Activated effector memory CD4-positive, alpha-beta T cell treated with anti-CD3 and anti-CD28 coated beads, Interleukin-2, amount 50 U/mL, for 16 hours (primary cell): ENCODE measurements at regions not wholly inside any gene's neighbourhood (a gene's known extent, or its start where the extent isn't known, plus 50 kb on each side); places are given as distances from the start of the nearest gene placed in this dataset.

ENCODE experiments used
- DNase-seq: peaks from one replicate; pipeline ENCODE4 v3.0.0-alpha.2; 2020

DNA sequence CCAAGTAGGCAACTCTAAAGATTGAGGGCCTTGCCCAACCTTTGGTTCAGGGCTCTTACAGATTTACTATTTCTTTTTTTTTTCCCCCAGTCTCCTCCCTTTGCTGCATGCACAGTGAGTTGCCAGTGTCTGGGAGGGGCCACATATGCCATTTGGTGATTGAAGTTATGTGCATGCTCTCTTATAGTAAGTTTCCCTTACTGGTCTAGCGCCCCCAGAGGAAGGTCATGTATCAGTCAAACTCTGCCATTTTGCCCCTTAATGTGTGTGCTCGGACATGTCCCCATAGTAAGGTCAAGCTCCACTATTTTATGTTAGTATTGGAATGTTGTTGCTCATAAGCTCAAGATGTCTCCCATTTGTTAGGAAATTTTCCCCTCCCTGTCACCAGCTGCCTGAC, 1138.0 kb upstream of the SLC10A2 start:
- DNase-seq: no peak

DNA sequence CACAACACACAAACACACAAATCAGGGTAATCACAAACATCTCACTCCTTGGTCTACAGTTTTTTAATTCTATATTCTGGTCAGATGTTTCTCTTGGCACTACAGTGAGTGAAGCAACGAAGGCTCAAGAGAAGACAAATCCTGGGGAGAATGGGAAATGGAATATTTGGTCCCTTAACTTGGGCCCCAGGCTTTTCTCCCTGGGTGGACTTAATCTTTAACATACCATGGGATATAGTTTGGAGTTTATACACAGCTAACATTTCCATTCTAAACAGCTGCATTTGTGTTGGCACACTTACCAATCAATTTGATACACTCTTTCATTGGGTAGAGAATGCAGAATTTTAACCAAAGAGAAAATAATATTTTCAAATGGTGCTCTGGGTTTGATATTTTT, 1132.6 kb upstream of the SLC10A2 start:
- no peak for DNase-seq

DNA sequence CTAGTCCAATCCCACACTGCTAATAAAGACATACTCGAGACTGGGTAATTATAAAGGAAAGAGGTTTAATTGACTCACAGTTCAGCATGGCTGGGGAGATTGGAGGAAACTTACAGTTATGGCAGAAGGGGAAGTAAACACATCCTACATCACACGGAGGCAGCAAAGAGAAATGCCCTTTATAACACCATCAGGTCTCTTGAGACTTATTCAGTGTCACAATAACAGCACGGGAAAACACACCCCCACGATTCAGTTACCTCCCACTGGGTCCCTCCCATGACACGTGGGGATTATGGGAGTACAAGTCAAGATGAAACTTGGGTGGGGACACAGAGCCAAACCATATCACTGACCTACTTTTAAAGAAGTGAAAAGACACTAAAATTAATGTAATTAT, 1130.4 kb upstream of the SLC10A2 start:
- DNase-seq: no peak

DNA sequence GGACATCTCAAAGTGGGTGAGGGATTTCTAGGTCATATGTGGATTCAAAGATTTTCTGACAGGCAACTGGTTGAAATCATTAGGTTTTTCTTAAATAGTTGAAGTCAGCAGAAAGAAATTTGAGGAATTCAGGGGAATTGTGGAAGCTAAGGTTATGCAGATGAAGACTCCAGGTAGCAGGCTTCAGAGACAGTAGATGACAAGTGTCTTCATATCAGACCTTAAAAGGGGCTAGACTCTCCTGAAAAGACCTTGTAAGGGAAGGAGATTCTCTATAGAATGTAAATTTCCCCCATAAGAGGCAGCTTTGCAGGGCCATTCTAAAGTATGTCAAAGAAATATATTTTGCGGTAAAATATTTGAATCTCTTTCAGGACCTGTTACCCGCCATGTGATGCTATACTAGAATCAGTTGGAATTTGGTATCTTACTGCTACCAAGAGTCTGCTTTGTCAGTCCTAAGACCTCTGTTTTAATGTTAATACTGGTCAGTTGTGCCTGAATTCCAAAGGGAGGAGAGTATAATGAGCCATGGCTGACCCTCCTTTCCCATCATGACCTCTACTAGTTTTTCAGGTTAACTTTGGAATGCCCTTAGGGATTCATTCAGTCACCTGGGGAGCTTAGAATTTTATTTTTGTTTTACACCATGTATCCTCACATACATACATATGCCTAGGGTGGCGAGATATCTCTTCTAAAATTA, 1115.5 kb upstream of the SLC10A2 start:
- no peak for DNase-seq

DNA sequence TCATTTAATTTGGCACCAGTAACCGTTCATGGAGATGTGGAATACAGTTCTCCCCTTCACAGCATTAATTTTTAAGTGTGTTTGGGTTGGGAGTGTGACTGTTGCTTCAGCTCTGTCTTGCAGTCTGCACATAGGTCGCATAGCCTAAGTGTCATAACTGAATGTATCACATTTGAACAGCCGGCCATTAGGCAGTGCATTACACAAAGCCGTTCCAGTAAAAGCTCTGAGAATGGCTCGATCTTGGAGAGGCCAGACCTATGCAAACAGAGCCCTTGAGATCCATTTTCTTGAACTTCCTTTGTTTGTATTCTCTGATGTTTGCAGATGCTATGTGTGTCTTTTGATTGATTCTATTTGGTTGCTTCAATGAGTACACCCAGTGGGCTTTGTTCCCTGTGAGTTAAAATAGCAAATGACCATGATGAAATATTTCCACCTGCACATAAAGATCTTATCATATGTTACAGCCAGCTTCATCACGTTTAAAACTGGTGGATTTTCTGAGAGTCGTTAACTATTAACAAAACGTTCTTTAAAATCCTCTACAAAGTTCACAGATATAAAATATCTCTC, 1104.9 kb upstream of the SLC10A2 start:
- no peak for DNase-seq

DNA sequence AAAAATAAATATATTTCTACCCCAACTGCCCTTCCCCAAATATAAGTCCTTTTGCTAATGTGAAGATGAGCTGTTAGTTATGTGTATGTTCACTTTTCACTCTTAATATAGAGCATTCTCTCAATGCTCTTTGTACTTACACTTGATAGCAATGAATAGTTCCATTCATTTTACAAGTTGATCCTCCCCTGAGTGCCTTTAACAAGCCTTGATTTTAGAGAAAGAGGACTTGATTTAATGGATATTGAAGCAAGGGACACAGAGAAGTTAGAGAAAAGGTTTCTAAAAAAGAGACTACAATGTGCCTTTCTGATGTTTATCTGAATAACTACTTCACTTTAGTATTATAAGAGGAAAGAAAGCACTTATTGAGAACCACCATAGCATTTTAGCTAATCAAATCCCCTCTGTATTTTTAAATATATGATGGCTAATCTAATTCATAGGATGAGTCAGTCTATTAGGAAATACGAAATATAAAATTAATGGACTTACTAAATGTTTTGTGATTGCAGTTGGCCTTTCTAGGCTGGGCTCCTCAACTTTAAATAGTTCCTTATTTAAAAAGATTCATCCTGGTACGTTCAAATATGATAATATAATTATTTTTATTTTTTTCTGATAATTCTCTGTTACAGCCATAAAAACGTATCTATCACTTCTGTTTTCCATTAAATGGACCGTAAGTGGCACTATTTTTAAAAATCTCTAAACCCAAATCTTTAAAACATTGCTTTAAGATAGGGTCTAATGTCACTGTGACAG, 1097.8 kb upstream of the SLC10A2 start:
- DNase-seq: no peak

DNA sequence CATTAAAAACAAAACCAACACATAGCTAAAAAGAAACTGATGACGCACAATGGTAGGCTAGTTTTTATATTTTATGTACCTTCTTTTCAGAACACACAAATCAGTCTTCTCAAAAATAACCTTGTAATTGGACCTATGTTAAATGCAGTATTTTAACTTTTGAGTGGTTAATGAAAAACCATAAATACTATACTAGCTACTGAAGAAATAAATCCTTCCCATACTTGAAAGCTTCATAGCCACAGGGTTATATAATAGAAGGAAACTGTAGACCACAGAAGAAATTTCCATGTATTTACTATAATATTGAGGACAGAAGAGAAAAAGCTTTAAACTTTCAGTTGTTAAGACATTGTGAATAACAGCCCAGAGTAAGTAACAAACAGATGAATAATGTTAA, 1094.3 kb upstream of the SLC10A2 start:
- no peak for DNase-seq

DNA sequence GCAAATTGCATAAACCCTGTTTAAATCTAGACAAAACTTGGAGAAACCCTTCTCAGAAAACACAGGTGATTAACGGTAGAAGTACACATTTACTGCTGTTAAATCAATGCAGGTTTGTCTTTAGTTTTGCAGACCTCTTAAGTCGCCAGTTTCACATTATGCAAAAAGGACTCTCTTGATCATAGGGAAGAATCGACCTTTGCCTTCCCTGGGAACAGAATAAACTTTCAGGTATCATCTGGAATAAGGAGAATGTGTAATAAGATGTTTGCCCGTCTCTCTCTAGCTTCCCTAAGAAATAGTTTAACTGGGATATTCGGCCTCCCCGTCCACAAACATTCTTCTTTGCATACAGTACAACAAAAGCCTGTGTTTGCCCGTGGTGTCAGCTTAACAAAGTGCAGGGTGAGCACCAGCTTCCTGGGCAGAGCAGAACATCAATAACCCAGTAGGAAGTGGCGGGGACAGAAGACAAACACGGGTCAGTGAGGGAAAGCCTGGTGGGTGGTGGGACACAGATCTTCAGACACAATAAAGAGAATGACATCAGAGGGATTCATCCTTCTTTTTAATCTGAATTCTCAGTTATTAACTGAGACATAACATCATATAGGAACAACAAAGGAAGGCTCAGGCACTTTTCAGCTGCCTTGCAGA, 1077.7 kb upstream of the SLC10A2 start:
- no peak for DNase-seq

DNA sequence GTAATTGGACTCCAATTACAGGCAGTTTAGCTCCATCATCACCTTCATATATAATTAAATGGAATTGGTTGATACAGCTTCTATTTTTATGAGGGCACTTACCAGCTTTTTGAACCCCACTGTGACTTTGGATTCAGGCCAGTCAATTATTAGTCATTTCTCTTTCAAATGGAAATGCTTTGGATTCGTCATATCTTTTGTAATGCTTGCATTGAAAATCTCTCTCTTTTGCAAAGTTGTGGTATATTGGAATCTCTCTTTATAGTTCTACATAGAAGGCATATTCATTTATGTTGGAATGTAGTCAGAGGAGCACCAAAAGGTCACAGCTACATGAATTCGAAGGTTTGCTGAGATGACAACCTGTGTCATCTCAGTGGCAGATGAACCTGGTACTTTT, 1074.3 kb upstream of the SLC10A2 start:
- DNase-seq: no peak

DNA sequence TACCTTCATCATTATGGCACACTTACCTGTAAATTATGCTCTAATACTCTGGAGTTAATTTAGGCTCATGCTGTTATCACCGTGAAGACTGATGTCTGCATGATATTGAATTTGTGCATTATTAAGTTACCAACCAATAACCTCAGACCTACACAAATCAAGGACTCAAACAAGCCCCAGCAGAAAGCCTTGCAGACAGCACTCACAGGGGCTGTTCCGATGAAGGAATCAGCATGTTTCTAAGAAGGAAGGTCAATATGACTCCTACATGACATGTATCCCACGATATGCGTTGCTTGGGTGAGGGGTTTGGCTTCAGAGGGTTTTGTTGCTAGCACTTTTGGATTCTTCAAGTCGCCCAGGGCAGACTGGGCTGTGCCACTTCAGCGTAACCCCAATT, 1071.2 kb upstream of the SLC10A2 start:
- no peak for DNase-seq

DNA sequence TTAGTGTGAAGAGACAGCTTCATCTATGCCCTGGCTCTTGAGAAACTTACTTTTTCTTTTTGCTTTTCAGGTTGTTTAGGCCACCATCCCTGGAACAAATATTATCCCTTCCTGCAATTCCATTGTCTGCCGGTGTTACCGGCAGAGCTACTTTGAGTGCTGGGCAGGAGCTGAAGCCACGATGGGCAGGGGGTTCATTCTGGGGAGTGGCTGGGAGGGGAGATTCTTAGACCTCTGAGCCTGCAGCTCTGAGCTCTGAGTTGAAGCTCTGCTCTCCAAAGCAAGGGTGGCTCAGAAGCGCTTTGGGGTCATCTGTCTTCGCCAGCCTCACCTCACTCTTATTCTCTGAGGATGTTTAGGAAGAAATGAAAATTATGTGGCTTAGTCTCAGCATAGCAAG, 1066.6 kb upstream of the SLC10A2 start:
- DNase-seq: no peak

DNA sequence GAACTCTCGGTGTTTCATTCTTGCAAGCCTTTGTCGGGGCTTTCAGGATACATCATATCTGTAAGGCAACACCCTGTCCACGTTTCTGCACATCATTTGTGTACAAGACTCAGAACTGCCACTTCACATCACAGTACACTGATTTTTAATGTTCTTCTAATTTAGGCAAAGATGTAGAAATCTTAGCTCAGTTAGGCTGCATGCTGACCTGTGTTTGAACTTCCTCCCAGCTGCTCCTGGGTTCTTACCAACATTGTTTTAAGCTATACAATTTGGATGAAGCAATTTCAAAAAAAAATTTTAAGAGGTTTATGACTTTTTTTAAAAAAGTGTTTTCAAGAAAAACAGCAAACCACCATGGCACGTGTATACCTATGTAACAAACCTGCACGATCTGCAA, 1047.9 kb upstream of the SLC10A2 start:
- DNase-seq: no peak

DNA sequence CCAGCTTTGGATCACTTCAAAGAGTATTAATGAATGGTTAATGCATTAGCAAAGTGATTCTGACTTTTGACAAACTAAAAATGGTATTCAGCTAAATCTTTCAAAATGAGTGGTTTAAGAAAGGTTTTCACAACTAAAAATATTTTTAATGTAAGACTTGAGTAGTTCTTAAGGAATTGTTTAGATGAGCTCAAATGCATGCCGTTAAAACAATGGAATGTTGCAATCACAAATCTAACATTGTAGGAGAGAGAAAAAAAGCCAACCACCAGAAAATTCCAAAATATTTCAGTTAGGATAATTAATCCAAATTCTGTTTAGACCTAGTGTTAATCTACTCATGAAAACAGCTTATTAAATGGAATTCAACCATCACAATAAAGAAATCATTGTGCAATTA, 1044.8 kb upstream of the SLC10A2 start:
- no peak for DNase-seq

DNA sequence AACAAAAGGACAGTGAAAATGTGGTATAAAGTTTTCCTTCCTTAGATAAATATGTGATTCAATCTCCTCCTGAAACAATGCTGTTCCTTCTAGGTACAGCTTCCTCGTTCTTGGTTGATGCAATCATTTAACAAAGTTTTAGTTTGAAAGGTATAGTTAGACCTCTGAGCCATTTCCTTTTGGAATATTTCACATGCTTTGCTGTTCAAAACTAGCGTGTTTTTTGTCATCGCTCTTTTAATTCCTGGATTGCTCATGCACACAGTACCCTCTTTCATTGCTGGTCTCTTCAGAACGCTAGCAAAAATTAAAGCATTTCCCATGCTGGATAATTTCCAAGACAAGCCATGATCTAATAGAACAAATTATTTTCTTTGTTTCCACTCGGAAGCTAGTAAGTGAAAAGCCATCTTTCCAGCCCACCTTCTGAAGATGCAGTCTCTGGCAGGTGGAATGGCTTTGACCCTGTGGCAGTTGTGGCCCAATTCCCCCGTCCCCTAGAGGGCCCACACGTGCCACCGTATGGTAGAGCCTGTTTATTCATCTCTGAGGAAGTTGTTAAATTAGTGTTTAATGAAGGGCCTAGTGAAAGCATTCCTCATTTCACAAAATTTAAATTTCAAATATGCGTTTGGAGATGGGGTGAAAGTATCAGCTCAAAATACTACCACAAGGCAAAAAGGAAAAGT, 1040.6 kb upstream of the SLC10A2 start:
- DNase-seq: no peak

DNA sequence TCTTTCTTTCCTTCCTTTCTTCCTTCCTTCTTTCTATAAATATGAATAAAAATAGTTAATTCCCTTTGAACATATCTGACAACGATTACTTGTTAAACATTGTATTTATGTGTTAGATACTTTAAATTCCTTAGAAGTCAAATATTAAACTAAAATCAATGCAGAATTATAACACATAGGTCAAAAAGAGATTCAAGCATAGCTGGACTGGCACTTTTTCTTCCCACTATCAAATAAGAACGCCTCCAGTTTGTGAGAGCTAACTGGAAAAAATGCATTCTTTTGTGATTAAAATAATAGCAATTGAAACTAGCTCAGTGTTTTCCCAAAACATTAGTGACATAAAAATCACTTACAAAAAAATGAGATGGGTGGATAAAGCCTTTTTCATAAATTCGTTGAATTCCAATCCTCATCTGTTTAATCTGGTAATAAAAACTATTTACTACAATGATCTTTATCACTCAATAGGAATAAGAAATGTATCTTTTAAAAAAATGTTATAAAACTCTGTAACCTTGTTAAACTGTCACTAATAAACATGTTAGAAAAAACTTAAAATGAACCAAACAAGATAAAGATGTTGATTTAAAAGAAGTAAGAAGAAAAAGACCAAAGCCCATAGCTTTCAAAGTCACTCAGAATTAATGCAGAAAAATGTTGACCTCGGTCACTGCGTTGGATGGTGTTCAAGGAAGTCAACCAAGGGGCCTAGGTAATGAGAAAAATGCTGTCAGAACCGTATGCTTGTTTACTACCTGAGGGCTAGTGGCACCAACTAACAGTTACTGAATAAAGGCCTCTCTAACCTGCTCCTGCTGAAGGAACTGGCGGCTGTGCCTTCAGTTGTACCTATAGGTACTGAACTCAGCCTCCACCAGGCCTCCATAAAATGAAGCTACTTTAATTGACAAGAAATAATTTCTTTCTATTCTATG, 1039.5 kb upstream of the SLC10A2 start:
- DNase-seq: no peak

DNA sequence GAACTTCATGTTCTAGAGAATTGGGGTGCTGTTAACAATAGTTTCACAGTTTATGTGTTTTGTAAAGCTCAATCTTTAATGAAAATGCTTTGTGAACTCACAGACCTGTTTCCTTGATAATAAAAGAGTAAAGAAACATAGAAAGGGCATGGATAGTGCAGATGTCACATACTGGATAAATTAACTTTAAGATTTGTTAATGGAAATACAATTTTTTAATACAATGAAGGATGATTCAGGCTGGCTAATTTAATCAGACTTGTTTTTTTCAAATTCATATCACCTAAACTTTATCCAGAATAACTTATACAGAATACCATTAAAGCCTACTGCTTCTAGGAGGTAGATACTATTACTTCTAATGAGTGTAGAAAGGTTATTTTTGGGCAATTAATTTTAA, 1033.5 kb upstream of the SLC10A2 start:
- DNase-seq: no peak

DNA sequence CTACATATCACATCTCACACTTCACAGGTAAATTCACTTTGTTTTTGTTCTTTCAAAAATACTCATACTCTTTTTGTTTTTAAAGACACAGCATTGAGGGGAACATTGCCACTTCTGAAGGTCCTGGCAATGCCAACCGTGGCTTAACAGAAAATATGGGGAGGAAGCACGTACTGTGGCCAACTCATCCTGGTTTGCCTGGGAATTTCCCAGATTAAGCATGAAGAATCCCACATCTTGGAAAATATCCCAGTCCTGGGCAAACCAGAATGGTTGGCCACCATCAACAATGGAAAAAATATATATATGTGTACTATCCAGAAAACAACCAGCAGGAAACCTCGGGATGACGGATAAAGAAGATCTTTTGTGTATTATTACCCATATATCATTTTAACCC, 1032.2 kb upstream of the SLC10A2 start:
- no peak for DNase-seq

DNA sequence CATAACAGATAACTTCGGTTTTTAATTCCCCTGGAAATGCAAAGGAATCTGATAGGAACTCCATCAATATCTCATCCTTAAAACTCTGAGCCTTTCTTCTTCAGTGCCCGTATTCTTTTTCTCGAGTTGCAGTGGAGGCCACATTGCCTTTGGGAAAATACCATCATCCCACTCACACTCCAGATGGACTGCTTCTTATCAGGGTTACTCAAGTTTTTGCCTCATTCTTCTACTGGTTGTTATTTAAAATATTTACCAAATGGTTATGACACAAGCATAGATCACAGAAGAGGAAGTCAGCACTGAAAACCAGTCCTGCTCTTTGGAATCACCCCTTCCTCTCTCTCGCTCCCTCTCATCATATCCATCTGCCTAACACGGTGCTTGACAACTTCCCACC, 1020.5 kb upstream of the SLC10A2 start:
- no peak for DNase-seq

DNA sequence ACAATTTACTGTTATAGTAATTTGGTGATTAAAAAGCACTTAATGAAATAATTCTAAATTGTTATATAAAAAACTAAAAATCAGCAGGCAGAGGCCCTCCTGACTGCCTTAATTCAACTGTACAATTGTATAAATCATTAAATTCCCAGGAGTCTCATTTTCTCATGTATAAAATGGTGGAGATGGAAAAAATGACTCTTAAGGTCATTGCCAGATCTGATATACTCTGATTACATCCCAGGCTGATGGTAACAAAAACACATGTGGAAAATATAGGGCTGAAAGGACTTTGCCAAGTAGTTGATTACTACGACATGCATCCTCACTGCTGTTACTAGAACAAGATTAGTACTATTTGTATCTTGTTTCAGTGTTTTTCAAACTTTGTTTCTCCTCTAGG, 1020.0 kb upstream of the SLC10A2 start:
- no peak for DNase-seq

DNA sequence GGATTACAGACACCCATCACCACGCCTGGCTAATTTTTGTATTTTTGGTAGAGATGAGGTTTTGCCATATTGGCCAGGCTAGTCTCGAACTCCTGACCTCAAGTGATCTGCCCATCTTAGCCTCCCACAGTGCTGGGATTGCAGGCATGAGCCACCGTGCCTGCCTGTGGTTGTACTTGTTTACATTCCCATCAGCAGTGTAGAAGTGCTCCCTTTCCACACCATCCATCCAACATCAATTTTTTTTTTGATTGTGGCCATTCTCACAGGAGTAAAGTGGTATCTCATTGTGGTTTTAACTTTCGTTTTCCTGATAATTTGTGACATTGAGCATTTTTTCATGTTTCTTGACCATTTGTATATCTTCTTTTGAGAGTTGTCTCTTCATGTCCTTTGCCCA, 1019.4 kb upstream of the SLC10A2 start:
- no peak for DNase-seq

DNA sequence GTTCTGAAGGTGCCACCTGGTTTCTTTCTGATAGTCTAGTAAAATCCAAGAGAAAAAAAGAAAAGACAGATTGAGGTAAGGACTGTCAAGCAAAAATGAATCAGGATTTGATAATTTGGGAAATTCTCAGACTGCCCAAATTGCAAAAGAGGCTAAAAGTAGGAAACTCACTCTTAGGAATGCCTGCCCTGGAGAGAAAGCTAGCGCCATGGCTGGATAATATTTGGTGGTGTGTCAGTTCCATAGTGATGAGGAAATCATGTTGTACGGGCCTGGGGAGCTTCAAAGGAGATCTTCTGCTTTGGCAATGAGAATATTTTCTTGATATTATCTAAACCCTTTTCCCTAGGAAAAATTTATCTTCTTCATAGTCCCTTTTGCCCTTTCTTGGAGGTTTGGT, 1008.1 kb upstream of the SLC10A2 start:
- DNase-seq: no peak

DNA sequence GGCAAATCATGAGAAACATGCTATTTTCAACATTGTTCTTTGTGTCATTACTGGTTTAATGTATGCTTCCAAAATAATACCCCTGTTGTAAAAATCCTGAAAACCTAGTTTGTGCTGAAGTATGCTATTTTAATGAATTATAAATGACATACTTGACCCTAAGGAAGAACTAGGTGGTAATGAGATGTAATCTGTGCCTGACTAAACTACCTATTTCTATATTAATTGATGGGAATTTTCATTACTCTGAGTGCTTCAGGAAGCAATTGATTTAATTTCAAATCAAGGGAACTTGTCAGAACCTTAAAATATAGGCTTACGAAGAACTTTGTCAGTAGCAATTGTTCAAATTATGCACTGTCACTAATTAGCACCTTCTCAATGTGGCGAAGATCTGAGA, 1005.6 kb upstream of the SLC10A2 start:
- no peak for DNase-seq
